ENCODE measurements at regions not wholly inside any gene's neighbourhood (a gene's known extent, or its start where the extent isn't known, plus 50 kb on each side); places are given as distances from the start of the nearest gene placed in this dataset.
"Not testable (repeated sequence)": the region's sequence is repeated elsewhere in the genome, so short reads cannot be mapped to it uniquely, and the experiment has no call there.

DNA sequence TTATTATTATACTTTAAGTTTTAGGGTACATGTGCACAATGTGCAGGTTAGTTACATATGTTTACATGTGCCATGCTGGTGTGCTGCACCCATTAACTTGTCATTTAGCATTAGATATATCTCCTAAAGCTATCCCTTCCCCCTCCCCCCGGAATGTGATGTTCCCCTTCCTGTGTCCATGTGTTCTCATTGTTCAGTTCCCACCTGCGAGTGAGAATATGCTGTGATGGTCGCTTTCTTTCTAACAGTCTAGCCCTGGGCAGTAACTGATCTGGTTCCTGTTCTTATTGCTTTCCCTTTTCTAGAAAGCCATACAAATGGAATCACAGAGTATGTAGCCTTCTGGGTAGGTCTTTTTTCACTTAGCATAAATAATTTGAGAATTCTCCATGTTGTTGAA lies 311.1 kb upstream of the CNTNAP2 start:
- DNase-seq; intact Hi-C loops (cut with DNase I): not testable (repeated sequence)

DNA sequence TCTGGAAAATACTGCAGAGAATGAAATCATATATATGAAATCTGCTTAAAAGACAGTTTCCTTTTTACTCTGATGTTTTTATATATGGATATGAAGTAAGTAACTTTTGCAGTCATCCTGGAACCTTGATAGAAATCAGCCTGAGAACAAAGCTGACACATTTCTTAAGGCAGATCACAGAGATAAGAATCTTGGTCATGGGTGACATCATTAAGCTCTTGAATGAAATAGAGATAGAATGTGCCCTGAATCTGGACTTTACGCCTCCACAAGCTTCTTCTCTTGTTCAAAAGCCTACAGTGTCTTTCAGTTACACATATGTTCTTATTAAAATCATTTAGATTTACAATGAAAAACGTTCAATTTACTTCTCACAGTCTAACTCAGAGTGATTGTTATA lies 319.1 kb upstream of the CNTNAP2 start:
- DNase-seq = no peak
- intact Hi-C loops (cut with DNase I) = no loop called here

- no peak for DNase-seq
- intact Hi-C loops (cut with DNase I) = no loop called here
Measured at GRCh38 chr7:145795132-145795531, 321.5 kb upstream of the CNTNAP2 start.

DNA sequence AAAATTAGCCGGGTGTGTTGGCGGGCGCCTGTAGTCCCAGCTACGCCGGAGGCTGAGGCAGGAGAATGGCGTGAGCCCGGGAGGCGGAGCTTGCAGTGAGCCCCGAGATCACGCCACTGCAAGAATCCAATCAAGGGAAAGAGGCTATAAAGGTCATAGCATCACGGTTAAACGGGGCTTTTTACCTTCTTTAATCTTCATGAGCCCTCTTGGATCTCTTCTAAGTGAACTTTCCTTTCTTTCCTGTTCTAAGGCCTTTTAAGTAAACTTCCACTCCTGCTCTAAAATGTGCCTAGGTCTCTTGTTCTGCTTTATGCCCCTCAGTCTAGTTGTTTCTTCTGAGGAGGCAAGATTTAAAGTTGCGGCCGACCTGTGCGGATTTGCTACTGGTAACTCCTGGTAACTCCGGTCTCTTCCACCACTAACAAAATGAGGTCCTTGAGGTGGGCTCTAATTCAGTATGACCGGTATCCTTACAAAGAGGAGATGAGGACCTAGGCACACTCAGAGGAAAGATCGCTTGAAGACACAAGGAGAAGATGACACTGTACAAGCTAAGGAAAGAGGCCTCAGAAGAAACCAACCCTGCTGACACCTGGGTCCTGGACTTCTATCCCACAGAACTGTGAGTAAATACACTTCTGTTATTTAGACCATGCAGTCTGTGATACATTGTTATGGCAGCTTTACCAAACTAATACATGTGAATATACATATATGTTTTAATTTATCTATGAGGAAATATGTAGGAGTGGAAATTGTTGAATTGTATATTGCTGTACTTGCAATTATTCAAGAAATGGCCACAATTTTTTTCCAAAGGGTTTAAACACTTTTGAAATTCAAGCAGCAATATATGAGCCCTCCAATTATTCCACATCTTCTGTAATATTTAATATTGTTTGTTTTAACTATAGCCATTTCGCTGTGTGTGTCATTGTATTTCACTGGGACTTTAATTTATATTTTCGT lies 331.5 kb upstream of the CNTNAP2 start:
- intact Hi-C loops (cut with DNase I) = no loop called here
- DNase-seq = peak in 1 of 10 donors; percentile 18

GRCh38 chr7:145781388-145781787 lies 335.2 kb upstream of the CNTNAP2 start:
- intact Hi-C loops (cut with DNase I); DNase-seq: not testable (repeated sequence)

- intact Hi-C loops (cut with DNase I) = no loop called here
- no peak for DNase-seq
Measured at GRCh38 chr7:145779140-145779539, 337.5 kb upstream of the CNTNAP2 start.

- intact Hi-C loops (cut with DNase I) = no loop called here
- no peak for DNase-seq
Measured at GRCh38 chr7:145774777-145775176, 341.8 kb upstream of the CNTNAP2 start.

DNA sequence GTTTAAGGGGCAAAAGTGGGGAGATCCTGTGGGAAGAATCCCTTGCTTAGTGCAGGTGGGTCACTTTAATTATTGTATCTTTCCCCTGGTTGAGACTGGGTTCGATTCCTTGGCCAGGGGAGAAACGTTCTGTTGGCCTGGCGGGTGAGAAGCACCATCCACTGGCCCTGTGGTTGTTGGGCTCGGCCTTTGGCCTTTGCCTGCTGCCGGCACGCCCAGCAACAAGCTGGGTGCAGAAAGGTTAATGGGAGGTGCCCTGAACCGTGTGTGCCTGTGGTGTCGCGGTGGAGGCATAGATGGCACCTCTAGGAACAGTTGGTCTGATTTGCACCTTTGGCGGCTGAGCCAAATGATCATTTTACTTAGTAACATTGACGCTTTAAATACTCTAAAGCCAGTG lies 363.6 kb upstream of the CNTNAP2 start:
- DNase-seq = peak in 1 of 10 donors; percentile 48
- intact Hi-C loops (cut with DNase I) = no loop called here

- DNase-seq = no peak
- intact Hi-C loops (cut with DNase I) = no loop called here
Measured at GRCh38 chr7:145737617-145738016, 379.0 kb upstream of the CNTNAP2 start.

DNA sequence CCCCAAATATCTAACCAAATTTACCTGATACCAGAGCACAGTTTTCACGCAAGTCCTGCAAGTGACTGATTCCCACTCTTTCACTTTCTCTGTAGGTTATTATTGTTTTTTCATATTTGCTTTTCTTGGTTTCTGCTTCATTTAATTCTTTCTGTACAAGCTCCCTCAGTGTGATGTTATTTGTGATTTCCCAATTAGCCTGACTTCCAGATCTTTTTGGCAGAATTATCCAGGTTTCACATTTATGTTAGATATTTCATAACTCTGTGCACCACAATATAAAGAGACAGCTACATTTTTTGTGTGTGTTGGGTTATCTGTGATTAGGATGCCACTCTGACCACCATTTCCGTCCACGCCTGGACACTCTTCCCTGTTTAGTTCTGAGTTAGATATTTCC lies 381.5 kb upstream of the CNTNAP2 start:
- DNase-seq = no peak
- intact Hi-C loops (cut with DNase I) = no loop called here

DNA sequence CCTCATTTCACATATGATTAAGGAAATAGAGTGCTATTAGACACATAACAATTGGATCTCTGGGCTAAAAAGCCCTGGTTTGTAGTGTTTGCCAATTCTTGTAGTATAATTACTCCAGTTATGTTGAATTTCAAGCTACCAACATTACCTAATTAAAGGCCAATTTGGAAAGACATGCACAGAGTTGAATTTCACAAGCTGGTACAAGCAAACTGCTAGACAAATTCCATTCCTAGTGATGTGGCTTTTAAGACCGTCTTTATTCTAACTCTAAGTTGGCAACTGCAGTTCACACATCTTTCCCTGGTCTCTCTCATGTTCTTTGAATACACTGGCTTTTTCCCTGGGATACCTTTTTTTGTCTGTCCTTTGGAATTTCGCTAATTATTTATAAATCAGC lies 384.1 kb upstream of the CNTNAP2 start:
- intact Hi-C loops (cut with DNase I) = no loop called here
- no peak for DNase-seq

- intact Hi-C loops (cut with DNase I) = no loop called here
- DNase-seq = no peak
Measured at GRCh38 chr7:145729691-145730090, 386.9 kb upstream of the CNTNAP2 start.

- DNase-seq = no peak
- intact Hi-C loops (cut with DNase I) = no loop called here
Measured at GRCh38 chr7:145718129-145718528, 398.5 kb upstream of the CNTNAP2 start.

DNA sequence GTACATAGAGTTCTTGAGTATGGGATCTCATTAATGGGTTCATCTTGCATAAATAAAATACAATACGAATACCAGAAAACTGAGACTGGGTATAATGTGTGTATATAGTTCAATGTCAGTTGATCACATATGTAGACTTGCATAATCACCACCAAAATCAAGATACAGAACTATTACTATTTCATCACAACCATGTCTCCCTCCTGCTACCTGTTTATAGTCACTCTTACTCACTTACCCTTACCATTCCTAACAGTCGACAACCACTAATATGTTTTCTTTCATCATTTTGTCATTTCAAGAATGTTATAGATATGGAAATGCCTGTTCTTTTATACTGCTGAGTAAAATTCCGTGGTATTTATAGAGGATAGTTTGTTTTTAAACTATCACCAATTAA lies 416.1 kb upstream of the CNTNAP2 start:
- intact Hi-C loops (cut with DNase I) = no loop called here
- no peak for DNase-seq

- intact Hi-C loops (cut with DNase I) = no loop called here
- no peak for DNase-seq
Measured at GRCh38 chr7:145698526-145699262, 417.9 kb upstream of the CNTNAP2 start.

- peak in 2 of 10 donors; percentile 42 to 46 for DNase-seq
- intact Hi-C loops (cut with DNase I) = not testable (repeated sequence)
Measured at GRCh38 chr7:145697412-145698107, 419.0 kb upstream of the CNTNAP2 start.

DNA sequence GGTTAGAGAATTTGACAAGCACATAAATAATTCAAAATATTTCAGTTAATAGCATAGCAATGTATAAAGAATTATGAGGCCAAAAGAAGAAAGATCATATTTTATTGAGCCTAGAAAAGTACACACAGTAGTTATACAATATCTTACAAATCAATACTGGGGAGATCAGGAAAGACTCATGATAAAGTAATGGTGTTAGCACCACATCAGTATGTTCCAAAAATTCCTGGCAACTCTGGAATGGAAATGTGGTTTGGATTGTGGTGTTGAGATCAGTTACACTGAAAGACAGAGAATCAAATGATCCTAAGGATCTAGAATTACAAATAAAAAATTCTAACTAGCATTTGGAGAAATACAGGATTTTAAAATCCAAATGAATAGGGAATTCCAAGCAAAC lies 420.5 kb upstream of the CNTNAP2 start:
- intact Hi-C loops (cut with DNase I) = no loop called here
- DNase-seq = no peak

DNA sequence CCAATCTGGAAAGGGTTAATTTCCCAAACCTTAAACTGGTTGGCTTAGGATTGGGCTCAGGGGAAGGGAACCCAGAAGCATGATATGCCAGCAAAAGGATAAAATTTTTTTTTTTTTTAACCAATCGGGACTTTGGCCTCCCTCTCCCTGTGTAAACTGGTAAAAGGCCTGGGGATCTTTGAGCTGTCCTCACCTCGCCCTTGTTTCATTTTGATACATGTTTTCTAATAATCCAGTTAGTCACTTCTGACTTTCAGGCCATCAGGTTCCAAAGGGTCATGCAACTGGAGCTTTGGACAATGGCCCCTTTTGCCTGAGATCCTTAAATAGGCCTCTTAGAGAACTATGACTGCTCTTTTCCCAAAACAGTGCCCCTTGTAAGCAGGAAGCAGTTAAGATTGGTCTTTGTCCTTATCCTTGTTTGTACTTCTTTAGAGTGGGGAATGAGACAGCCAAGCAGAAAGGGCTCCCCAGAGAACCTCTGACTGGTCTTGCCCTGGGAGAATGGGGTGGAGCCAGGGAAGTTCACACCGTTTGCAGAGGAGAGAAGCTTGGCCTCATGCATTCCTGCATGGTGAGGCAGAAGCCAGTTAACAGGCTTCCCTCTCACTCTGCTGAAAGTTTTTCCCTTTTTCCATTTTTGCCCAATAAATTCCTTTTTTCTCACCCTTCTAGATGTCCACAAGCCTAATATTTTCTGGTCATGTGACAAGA lies 424.2 kb upstream of the CNTNAP2 start:
- intact Hi-C loops (cut with DNase I) = no loop called here
- DNase-seq = no peak

DNA sequence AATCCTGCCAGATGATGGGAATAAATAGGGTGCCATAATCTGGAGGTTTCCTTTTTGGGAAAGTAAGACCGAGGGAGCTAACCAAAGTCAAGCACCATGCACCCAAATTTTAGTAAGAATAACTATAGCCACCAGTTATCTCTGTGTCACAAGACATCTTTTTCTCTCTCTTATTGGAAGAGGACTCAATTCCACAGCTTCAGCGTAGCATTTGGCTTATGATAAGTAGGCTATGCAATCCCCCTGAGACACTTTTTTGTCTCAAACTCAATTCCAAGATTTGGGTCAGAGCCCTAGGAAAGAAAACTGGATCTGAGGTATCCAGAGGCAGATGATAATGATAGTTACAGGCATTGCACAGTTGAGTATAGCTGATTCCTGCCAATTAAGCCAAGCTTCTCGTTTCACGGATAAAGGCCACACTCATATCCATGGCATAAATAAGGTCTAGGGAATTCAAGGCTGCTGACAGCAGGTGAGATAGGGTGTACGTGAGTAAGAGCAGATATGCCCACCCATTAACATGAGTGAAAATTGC lies 425.2 kb upstream of the CNTNAP2 start:
- intact Hi-C loops (cut with DNase I) = no loop called here
- no peak for DNase-seq

DNA sequence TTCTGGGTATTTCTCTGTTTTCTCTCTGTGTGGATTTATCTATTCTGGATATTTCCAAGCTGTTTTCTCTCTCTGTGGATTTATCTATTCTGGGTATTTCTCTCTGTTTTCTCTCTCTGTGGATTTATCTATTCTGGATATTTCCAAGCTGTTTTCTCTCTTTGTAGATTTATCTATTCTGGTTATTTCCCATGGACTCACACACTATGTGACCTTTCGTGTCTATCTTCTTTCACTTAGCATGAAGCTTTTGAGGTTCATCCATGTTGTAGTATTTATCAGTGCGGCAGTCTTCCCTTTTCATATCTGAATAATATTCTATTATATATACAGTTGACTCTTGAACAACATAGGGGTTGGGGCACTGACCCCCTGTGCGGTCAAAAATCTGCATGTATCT lies 435.0 kb upstream of the CNTNAP2 start:
- no peak for DNase-seq

More for the DNA sequence above, 435.0 kb upstream of the CNTNAP2 start:
- intact Hi-C loops (cut with DNase I) = no loop called here
